ENCODE measurements at regions not wholly inside any gene's neighbourhood (a gene's known extent, or its start where the extent isn't known, plus 50 kb on each side); places are given as distances from the start of the nearest gene placed in this dataset.

DNA sequence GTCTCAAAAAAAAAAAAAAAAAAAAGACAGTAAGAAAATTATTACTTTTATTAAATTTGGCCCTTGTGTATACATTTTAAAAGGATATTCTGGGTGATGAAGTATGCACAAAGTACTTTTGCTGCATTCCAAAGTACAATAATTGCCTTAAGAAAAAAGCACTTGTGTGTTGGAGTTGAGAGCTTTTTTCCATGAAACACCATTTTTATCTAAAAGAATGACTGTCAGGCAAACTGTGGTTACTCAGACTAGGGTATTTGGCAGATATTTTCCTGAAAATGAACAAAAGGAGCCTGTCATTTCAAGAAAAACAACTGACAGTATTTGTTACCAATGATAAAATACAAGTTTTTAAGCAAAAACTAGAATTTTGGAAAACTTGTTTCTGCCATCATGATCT is 84.3 kb upstream of the PTPN3 start:
- TF ChIP-seq POLR2AphosphoS5 (IDR thresholded peaks at IDR 0.05) (no peak), POLR2A (IDR thresholded peaks at IDR 0.05) (no peak)
- TF ChIP-seq, protein P1, sequence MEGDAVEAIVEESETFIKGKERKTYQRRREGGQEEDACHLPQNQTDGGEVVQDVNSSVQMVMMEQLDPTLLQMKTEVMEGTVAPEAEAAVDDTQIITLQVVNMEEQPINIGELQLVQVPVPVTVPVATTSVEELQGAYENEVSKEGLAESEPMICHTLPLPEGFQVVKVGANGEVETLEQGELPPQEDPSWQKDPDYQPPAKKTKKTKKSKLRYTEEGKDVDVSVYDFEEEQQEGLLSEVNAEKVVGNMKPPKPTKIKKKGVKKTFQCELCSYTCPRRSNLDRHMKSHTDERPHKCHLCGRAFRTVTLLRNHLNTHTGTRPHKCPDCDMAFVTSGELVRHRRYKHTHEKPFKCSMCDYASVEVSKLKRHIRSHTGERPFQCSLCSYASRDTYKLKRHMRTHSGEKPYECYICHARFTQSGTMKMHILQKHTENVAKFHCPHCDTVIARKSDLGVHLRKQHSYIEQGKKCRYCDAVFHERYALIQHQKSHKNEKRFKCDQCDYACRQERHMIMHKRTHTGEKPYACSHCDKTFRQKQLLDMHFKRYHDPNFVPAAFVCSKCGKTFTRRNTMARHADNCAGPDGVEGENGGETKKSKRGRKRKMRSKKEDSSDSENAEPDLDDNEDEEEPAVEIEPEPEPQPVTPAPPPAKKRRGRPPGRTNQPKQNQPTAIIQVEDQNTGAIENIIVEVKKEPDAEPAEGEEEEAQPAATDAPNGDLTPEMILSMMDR (IDR thresholded peaks at IDR 0.05): no peak

Measured in stomach (tissue), 4 donors.